Nucleus accumbens (tissue), 56 donors: ENCODE measurements at regions not wholly inside any gene's neighbourhood (a gene's known extent, or its start where the extent isn't known, plus 50 kb on each side); places are given as distances from the start of the nearest gene placed in this dataset.

Source experiments
- DNase-seq, 56 donors: peaks; one replicate each; lab custom pipeline; 2025; lab: John Stamatoyannopoulos, UW

- DNase-seq: no peak
Observed at GRCh38 chr13:71090990-71091389, 776.0 kb downstream of the DACH1 start.

- DNase-seq: no peak
Observed at GRCh38 chr13:71089056-71089455, 777.9 kb downstream of the DACH1 start.

- no peak for DNase-seq
Observed at GRCh38 chr13:71087432-71087831, 779.6 kb downstream of the DACH1 start.

GRCh38 chr13:71087006-71087405, 780.0 kb downstream of the DACH1 start:
- no peak for DNase-seq

GRCh38 chr13:71082631-71083030, 784.4 kb downstream of the DACH1 start:
- no peak for DNase-seq

- no peak for DNase-seq
Observed at GRCh38 chr13:71079638-71080037, 787.4 kb downstream of the DACH1 start.

GRCh38 chr13:71068041-71068440, 799.0 kb downstream of the DACH1 start:
- no peak for DNase-seq

- DNase-seq: no peak
Observed at GRCh38 chr13:71067165-71067815, 799.7 kb downstream of the DACH1 start.

GRCh38 chr13:71056581-71056980, 810.4 kb downstream of the DACH1 start:
- no peak for DNase-seq

- no peak for DNase-seq
Observed at GRCh38 chr13:71055644-71056043, 811.4 kb downstream of the DACH1 start.

- DNase-seq: no peak
Observed at GRCh38 chr13:71055047-71055446, 812.0 kb downstream of the DACH1 start.

GRCh38 chr13:71054358-71054757, 812.6 kb downstream of the DACH1 start:
- no peak for DNase-seq

- DNase-seq: no peak
Observed at GRCh38 chr13:71051573-71051972, 815.4 kb downstream of the DACH1 start.

GRCh38 chr13:71046360-71047079, 820.5 kb downstream of the DACH1 start:
- DNase-seq: no peak

- no peak for DNase-seq
Observed at GRCh38 chr13:71045101-71045500, 821.9 kb downstream of the DACH1 start.

- DNase-seq: no peak
Observed at GRCh38 chr13:71039440-71039839, 827.6 kb downstream of the DACH1 start.

- DNase-seq: no peak
Observed at GRCh38 chr13:71034018-71034417, 833.0 kb downstream of the DACH1 start.

- no peak for DNase-seq
Observed at GRCh38 chr13:71033026-71033425, 834.0 kb downstream of the DACH1 start.

GRCh38 chr13:71030784-71031183, 836.2 kb downstream of the DACH1 start:
- DNase-seq: no peak

GRCh38 chr13:71028884-71029283, 838.1 kb downstream of the DACH1 start:
- no peak for DNase-seq

- DNase-seq: no peak
Observed at GRCh38 chr13:71021825-71022422, 845.1 kb downstream of the DACH1 start.

- DNase-seq: no peak
Observed at GRCh38 chr13:71018995-71019394, 848.0 kb downstream of the DACH1 start.
